ENCODE measurements at regions not wholly inside any gene's neighbourhood (a gene's known extent, or its start where the extent isn't known, plus 50 kb on each side); places are given as distances from the start of the nearest gene placed in this dataset.

GRCh38 chr2:215678094-215678493 lies 242.2 kb upstream of the FN1 start:
- H3K36me3 ChIP-seq (ENCODE audit: insufficient read depth, low read length), result no peaks in the 10 kb centered on the region
- no peaks in the 10 kb centered on the region for H3K9me2 ChIP-seq (ENCODE audit: insufficient read depth, low read length)
- no peak overlapping the region for H3K27ac ChIP-seq (ENCODE audit: low read length)
- no peaks in the 10 kb centered on the region for H4K20me1 ChIP-seq (ENCODE audit: insufficient read depth)
- no peak overlapping the region for H3K4me3 ChIP-seq (ENCODE audit: low read length)
- no peaks in the 10 kb centered on the region for H3K79me2 ChIP-seq (replicated peaks; ENCODE audit: insufficient read depth, low read length)
- no peaks in the 10 kb centered on the region for H3K9me3 ChIP-seq (ENCODE audit: low read length)
- no peak overlapping the region for H3K9ac ChIP-seq (ENCODE audit: low read length)
- H2AFZ ChIP-seq (ENCODE audit: low read depth, low read length), result no peak overlapping the region
- TF ChIP-seq RAD21 (conservative IDR thresholded peaks at IDR 0.05), result no peak
- no peak for TF ChIP-seq MXI1 (conservative IDR thresholded peaks at IDR 0.05; ENCODE audit: poor library complexity, severe bottlenecking)
- no peak for TF ChIP-seq SMC3 (conservative IDR thresholded peaks at IDR 0.05; ENCODE audit: poor library complexity)
- no peak for TF ChIP-seq TAF1 (IDR thresholded peaks at IDR 0.05; ENCODE audit: low read depth)
- TF ChIP-seq REST (IDR thresholded peaks at IDR 0.05; ENCODE audit: borderline replicate concordance), result no peak
- no peak for TF ChIP-seq EZH2 (IDR thresholded peaks at IDR 0.05; ENCODE audit: borderline replicate concordance, insufficient read depth, low read length, poor library complexity, severe bottlenecking)
- no peak for TF ChIP-seq CTCF (IDR thresholded peaks at IDR 0.05; ENCODE audit: poor library complexity, severe bottlenecking)
- no peak for TF ChIP-seq POLR2AphosphoS5 (IDR thresholded peaks at IDR 0.05)
- no peak for TF ChIP-seq EP300 (conservative IDR thresholded peaks at IDR 0.05; ENCODE audit: poor library complexity, severe bottlenecking)
- H3F3A ChIP-seq (ENCODE audit: insufficient read depth, low read length, poor library complexity, severe bottlenecking), result no peaks in the 10 kb centered on the region
- H3K4me2 ChIP-seq (ENCODE audit: low read length), result no peak overlapping the region
- H3K27me3 ChIP-seq (ENCODE audit: insufficient read depth, low read depth, low read length), result no peaks in the 10 kb centered on the region

GRCh38 chr2:215677481-215677880 lies 241.6 kb upstream of the FN1 start:
- H3K9ac ChIP-seq (ENCODE audit: low read length), result no peak overlapping the region
- H3K27ac ChIP-seq (ENCODE audit: low read length), result no peak overlapping the region
- H3K36me3 ChIP-seq (ENCODE audit: insufficient read depth, low read length), result no peaks in the 10 kb centered on the region
- H3F3A ChIP-seq (ENCODE audit: insufficient read depth, low read length, poor library complexity, severe bottlenecking), result no peaks in the 10 kb centered on the region
- no peaks in the 10 kb centered on the region for H3K27me3 ChIP-seq (ENCODE audit: insufficient read depth, low read depth, low read length)
- H3K9me2 ChIP-seq (ENCODE audit: insufficient read depth, low read length), result no peaks in the 10 kb centered on the region
- no peaks in the 10 kb centered on the region for H3K9me3 ChIP-seq (ENCODE audit: low read length)
- no peak for TF ChIP-seq CTCF (IDR thresholded peaks at IDR 0.05; ENCODE audit: poor library complexity, severe bottlenecking)
- no peak for TF ChIP-seq MXI1 (conservative IDR thresholded peaks at IDR 0.05; ENCODE audit: poor library complexity, severe bottlenecking)
- TF ChIP-seq RAD21 (conservative IDR thresholded peaks at IDR 0.05), result no peak
- no peak for TF ChIP-seq REST (IDR thresholded peaks at IDR 0.05; ENCODE audit: borderline replicate concordance)
- H2AFZ ChIP-seq (ENCODE audit: low read depth, low read length), result no peak overlapping the region
- H3K4me3 ChIP-seq (ENCODE audit: low read length), result no peak overlapping the region
- no peak overlapping the region for H3K4me2 ChIP-seq (ENCODE audit: low read length)
- H3K79me2 ChIP-seq (replicated peaks; ENCODE audit: insufficient read depth, low read length), result no peaks in the 10 kb centered on the region
- no peaks in the 10 kb centered on the region for H4K20me1 ChIP-seq (ENCODE audit: insufficient read depth)

All from neural cell (in vitro differentiated cells).